ENCODE measurements at regions not wholly inside any gene's neighbourhood (a gene's known extent, or its start where the extent isn't known, plus 50 kb on each side); places are given as distances from the start of the nearest gene placed in this dataset.

- no peaks in the 10 kb centered on the region for H3K27me3 ChIP-seq
- H3K27ac ChIP-seq, result no peak overlapping the region
- TF ChIP-seq CTCF (IDR thresholded peaks at IDR 0.05) (no peak), POLR2A (IDR thresholded peaks at IDR 0.05) (no peak)
- intact Hi-C loops (cut with DNase I), result no loop called here
- no peaks in the 10 kb centered on the region for H3K36me3 ChIP-seq (replicated peaks in 1 of 2; ENCODE audit: insufficient read depth in 1 of 2, low read depth in 2 of 2)
- no peaks in the 10 kb centered on the region for H3K4me1 ChIP-seq
- ATAC-seq, result no peak
- WGBS, 2 donors, result 46 to 47% methylated on average over 7 of the region's 7 CpGs
- H3K4me3 ChIP-seq, result no peak overlapping the region
- no peaks in the 10 kb centered on the region for H3K9me3 ChIP-seq
- DNase-seq, result no peak
Observed at GRCh38 chr10:64011912-64012714, 490.9 kb downstream of the REEP3 start.

- Histone ChIP-seq H3K36me3 (replicated peaks in 1 of 2; ENCODE audit: insufficient read depth in 1 of 2, low read depth in 2 of 2) (no peaks in the 10 kb centered on the region), H3K27me3 (no peaks in the 10 kb centered on the region), H3K27ac (no peak overlapping the region), H3K4me1 (no peaks in the 10 kb centered on the region), H3K4me3 (no peak overlapping the region), H3K9me3 (no peaks in the 10 kb centered on the region)
- intact Hi-C loops (cut with DNase I), result no loop called here
- no peak for ATAC-seq
- DNase-seq, result no peak
- WGBS, 2 donors, result 73 to 76% methylated on average over 1 of the region's 1 CpG
- TF ChIP-seq POLR2A (IDR thresholded peaks at IDR 0.05) (no peak), CTCF (IDR thresholded peaks at IDR 0.05) (no peak)
Observed at GRCh38 chr10:64014281-64014680, 493.1 kb downstream of the REEP3 start.

- no peak for ATAC-seq
- no peak for DNase-seq
- WGBS, 2 donors, result 25 to 29% methylated on average over 4 of the region's 4 CpGs
- Histone ChIP-seq H3K36me3 (replicated peaks in 1 of 2; ENCODE audit: insufficient read depth in 1 of 2, low read depth in 2 of 2) (no peaks in the 10 kb centered on the region), H3K4me1 (no peaks in the 10 kb centered on the region), H3K9me3 (no peaks in the 10 kb centered on the region), H3K27me3 (no peaks in the 10 kb centered on the region), H3K27ac (no peak overlapping the region), H3K4me3 (no peak overlapping the region)
- TF ChIP-seq POLR2A (IDR thresholded peaks at IDR 0.05) (no peak), CTCF (IDR thresholded peaks at IDR 0.05) (no peak)
- intact Hi-C loops (cut with DNase I), result no loop called here
Observed at GRCh38 chr10:64023926-64024470, 502.8 kb downstream of the REEP3 start.

GRCh38 chr10:64033711-64034110 is 512.5 kb downstream of the REEP3 start:
- Histone ChIP-seq H3K4me3 (no peak overlapping the region), H3K9me3 (no peaks in the 10 kb centered on the region), H3K4me1 (no peaks in the 10 kb centered on the region), H3K36me3 (replicated peaks in 1 of 2; ENCODE audit: insufficient read depth in 1 of 2, low read depth in 2 of 2) (no peaks in the 10 kb centered on the region), H3K27me3 (no peaks in the 10 kb centered on the region), H3K27ac (no peak overlapping the region)
- WGBS, 2 donors, result 75 to 81% methylated on average over 3 of the region's 3 CpGs
- intact Hi-C loops (cut with DNase I), result no loop called here
- TF ChIP-seq POLR2A (IDR thresholded peaks at IDR 0.05) (no peak), CTCF (IDR thresholded peaks at IDR 0.05) (no peak)
- DNase-seq, result no peak
- ATAC-seq, result no peak

All from body of pancreas (tissue), 4 donors.